ENCODE measurements at regions not wholly inside any gene's neighbourhood (a gene's known extent, or its start where the extent isn't known, plus 50 kb on each side); places are given as distances from the start of the nearest gene placed in this dataset.
"Not testable (repeated sequence)": the region's sequence is repeated elsewhere in the genome, so short reads cannot be mapped to it uniquely, and the experiment has no call there.

DNA sequence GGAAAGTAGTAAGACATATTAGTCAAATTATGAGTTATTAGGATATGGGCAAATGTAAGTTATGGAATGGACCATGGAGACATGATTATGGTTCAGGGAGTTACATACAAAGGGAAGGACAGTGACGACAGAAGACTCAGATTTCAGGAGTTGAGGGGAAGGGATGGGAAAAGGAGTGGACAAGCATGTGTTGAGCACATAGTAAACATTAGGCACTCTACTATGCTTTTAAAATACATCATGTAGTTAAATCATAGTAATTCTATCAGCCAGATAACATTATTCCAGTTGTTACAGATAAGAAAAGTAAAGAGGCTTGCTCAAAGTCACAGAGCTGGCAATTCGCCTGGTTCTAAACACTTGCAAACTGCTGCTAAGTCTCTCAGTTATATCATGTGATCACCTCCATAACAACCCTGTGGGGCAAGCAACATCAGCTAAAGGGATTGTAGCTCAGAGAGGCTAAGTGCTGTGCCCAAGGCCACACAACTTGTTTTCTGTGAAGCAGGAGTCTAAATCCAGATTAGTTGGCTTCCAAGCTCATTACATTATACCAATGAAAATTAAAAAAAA lies 115.2 kb upstream of the MDFIC start:
- CTCF ChIA-PET = no interaction called here
- intact Hi-C loops (cut with DNase I, micrococcal nuclease) = no loop called here

GRCh38 chr7:114812570-114812969 lies 109.3 kb upstream of the MDFIC start:
- Mint-ChIP-seq H3K36me3 (ENCODE audit: low read depth) (peaks cover 4% of the 10 kb centered on the region), H3K27ac (no peak overlapping the region), H3K4me3 (no peak overlapping the region), H3K27me3 (peaks cover 5% of the 10 kb centered on the region), H3K9me3 (ENCODE audit: low read depth) (peaks cover 3% of the 10 kb centered on the region), H3K4me1 (peaks cover 20% of the 10 kb centered on the region)
- POLR2A ChIA-PET = no interaction called here
- CTCF ChIA-PET = no interaction called here
- no peak for ATAC-seq
- no peak for DNase-seq
- intact Hi-C loops (cut with DNase I, micrococcal nuclease) = no loop called here

More for the DNA sequence above, 115.2 kb upstream of the MDFIC start:
- H3K36me3 Mint-ChIP-seq (ENCODE audit: low read depth) = no peaks in the 10 kb centered on the region
- H3K4me3 Mint-ChIP-seq = no peak overlapping the region
- H3K27ac Mint-ChIP-seq = no peak overlapping the region
- ATAC-seq (no peak), DNase-seq (no peak)
- POLR2A ChIA-PET = no interaction called here
- H3K27me3 Mint-ChIP-seq = peaks cover 8% of the 10 kb centered on the region
- no peaks in the 10 kb centered on the region for H3K9me3 Mint-ChIP-seq (ENCODE audit: low read depth)
- H3K4me1 Mint-ChIP-seq = peaks cover 21% of the 10 kb centered on the region

DNA sequence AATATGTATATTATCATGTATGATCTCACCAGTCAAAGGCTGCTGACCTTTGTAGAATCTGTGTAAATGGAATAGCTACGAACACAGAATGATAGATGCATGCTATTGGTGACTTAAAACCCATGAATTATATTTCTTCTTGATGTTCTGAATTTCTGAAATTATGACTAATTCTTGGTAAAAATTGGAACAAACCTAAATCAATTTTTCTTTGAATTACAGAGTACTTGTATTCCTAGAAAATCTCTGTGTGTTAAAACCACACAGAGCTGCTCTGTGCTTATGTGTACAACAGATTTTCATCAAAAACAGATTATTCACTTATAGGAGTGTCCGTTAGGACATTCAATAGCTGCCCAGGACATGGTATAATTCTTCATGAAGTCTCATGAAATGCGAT lies 108.3 kb upstream of the MDFIC start:
- ChIA-PET CTCF (interaction anchor here (0.9 kb wide), 1 partner anchor 87 kb away, joined by 3 read pairs; no protein-coding TSS in a partner anchor), POLR2A (no interaction called here)
- Mint-ChIP-seq H3K27me3 (peaks cover 5% of the 10 kb centered on the region), H3K4me3 (no peak overlapping the region), H3K9me3 (ENCODE audit: low read depth) (peaks cover 3% of the 10 kb centered on the region), H3K27ac (no peak overlapping the region), H3K36me3 (ENCODE audit: low read depth) (peaks cover 4% of the 10 kb centered on the region), H3K4me1 (peaks cover 25% of the 10 kb centered on the region)
- no peak for DNase-seq
- intact Hi-C loops (cut with DNase I, micrococcal nuclease) = no loop called here
- ATAC-seq = peak; percentile 59

DNA sequence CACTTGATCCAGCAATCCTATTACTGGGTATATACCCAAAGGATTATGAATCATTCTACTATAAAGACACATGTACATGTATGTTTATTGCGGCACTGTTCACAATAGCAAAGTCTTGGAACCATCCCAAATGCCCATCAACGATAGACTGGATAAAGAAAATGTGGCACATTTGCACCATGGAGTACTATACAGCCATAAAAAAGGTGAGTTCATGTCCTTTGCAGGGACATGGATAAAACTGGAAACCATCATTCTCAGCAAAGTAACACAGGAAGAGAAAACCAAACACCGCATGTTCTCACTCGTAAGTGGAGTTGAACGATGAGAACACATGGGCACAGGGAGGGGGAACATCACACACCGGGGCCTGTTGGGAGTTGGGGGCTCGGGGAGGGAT lies 104.9 kb upstream of the MDFIC start:
- H3K36me3 Mint-ChIP-seq (ENCODE audit: low read depth); H3K9me3 Mint-ChIP-seq (ENCODE audit: low read depth); ATAC-seq: not testable (repeated sequence)

GRCh38 chr7:114818501-114818900 lies 103.4 kb upstream of the MDFIC start:
- H3K9me3 Mint-ChIP-seq (ENCODE audit: low read depth) = peaks cover 3% of the 10 kb centered on the region
- H3K27ac Mint-ChIP-seq = no peak overlapping the region
- DNase-seq (peak; percentile 29), ATAC-seq (peak; percentile 97)
- intact Hi-C loops (cut with DNase I, micrococcal nuclease) = loop anchor here (1.0 to 2.0 kb wide), 3 partner anchors 14 to 16 kb away; no protein-coding TSS in a partner anchor
- CTCF ChIA-PET = no interaction called here
- POLR2A ChIA-PET = interaction anchor here (0.6 kb wide), 1 partner anchor 15 kb away, joined by 3 read pairs; no protein-coding TSS in a partner anchor
- peaks cover 4% of the 10 kb centered on the region for H3K36me3 Mint-ChIP-seq (ENCODE audit: low read depth)
- H3K4me3 Mint-ChIP-seq = no peak overlapping the region
- no peaks in the 10 kb centered on the region for H3K27me3 Mint-ChIP-seq
- peaks cover 41% of the 10 kb centered on the region for H3K4me1 Mint-ChIP-seq

More for the DNA sequence above, 104.9 kb upstream of the MDFIC start:
- H3K27me3 Mint-ChIP-seq; intact Hi-C loops (cut with DNase I, micrococcal nuclease); H3K4me3 Mint-ChIP-seq; DNase-seq; POLR2A ChIA-PET; CTCF ChIA-PET; H3K27ac Mint-ChIP-seq: not testable (repeated sequence)
- peaks cover 45% of the 10 kb centered on the region for H3K4me1 Mint-ChIP-seq

DNA sequence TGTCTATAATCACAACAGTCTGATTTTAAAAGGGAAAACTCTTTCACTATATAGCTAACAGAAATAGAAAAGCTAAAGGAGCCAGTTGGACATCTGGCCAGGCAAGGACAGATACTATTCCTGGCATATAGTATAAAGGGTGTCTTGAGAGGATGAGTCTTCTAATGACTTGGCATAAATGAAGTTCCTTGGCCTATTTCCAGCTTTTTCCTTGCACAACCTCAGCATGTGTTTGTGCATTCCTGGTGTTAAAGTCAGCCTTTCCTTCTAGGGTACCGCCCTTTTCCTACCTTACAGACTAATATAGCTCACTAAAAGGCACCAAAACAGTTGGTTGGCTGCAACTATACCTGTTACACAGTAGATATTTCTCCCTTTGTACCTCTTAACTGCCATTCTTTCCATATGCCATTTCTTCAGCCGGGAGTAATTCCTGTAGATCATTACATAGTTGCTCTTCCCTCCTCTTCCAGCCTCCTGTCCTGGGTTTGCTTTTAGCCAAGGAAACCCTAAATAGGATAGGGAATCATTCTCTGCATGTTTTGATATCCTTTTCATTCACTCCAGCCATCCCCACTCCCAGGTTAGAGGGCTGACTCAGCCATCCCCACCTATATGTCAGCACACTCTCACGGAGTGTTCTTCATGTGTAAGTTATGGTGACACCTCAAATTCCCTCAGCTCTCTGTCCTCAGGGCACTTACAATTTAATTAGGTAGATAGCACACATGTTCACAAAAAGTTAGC lies 102.1 kb upstream of the MDFIC start:
- Mint-ChIP-seq H3K36me3 (ENCODE audit: low read depth) (peaks cover 4% of the 10 kb centered on the region), H3K9me3 (ENCODE audit: low read depth) (peaks cover 3% of the 10 kb centered on the region), H3K27me3 (no peaks in the 10 kb centered on the region), H3K27ac (no peak overlapping the region), H3K4me3 (no peak overlapping the region), H3K4me1 (peaks cover 30% of the 10 kb centered on the region)
- ATAC-seq (no peak), DNase-seq (no peak)
- CTCF ChIA-PET = interaction anchor here (0.7 to 0.9 kb wide), 2 partner anchors 24 to 104 kb away, joined by 4 read pairs; no protein-coding TSS in a partner anchor
- intact Hi-C loops (cut with DNase I, micrococcal nuclease) = loop anchor here in 1 of 2 experiments (2.0 kb wide), 2 partner anchors 13 to 17 kb away; no protein-coding TSS in a partner anchor
- POLR2A ChIA-PET = no interaction called here

GRCh38 chr7:114821030-114821900 lies 100.6 kb upstream of the MDFIC start:
- Mint-ChIP-seq H3K27ac (peak overlapping the region; percentile 52), H3K36me3 (ENCODE audit: low read depth) (peaks cover 13% of the 10 kb centered on the region), H3K4me1 (peaks cover 43% of the 10 kb centered on the region), H3K4me3 (no peak overlapping the region), H3K9me3 (ENCODE audit: low read depth) (peaks cover 7% of the 10 kb centered on the region), H3K27me3 (no peaks in the 10 kb centered on the region)
- ATAC-seq (no peak), DNase-seq (no peak)
- ChIA-PET POLR2A (interaction anchor here (0.6 kb wide), 3 partner anchors 43 to 736 kb away, joined by 3 to 5 read pairs (median 3); no protein-coding TSS in a partner anchor), CTCF (interaction anchor here (0.8 kb wide), 1 partner anchor 20 kb away, joined by 4 read pairs; no protein-coding TSS in a partner anchor)
- intact Hi-C loops (cut with DNase I, micrococcal nuclease) = no loop called here

GRCh38 chr7:114822131-114822530 lies 99.8 kb upstream of the MDFIC start:
- Mint-ChIP-seq H3K27me3 (no peaks in the 10 kb centered on the region), H3K27ac (no peak overlapping the region), H3K4me3 (no peak overlapping the region), H3K4me1 (peaks cover 43% of the 10 kb centered on the region), H3K9me3 (ENCODE audit: low read depth) (peaks cover 5% of the 10 kb centered on the region), H3K36me3 (ENCODE audit: low read depth) (peaks cover 13% of the 10 kb centered on the region)
- intact Hi-C loops (cut with DNase I, micrococcal nuclease) = no loop called here
- ATAC-seq (no peak), DNase-seq (no peak)
- ChIA-PET CTCF (interaction anchor here (0.8 kb wide), 1 partner anchor 20 kb away, joined by 4 read pairs; no protein-coding TSS in a partner anchor), POLR2A (no interaction called here)

DNA sequence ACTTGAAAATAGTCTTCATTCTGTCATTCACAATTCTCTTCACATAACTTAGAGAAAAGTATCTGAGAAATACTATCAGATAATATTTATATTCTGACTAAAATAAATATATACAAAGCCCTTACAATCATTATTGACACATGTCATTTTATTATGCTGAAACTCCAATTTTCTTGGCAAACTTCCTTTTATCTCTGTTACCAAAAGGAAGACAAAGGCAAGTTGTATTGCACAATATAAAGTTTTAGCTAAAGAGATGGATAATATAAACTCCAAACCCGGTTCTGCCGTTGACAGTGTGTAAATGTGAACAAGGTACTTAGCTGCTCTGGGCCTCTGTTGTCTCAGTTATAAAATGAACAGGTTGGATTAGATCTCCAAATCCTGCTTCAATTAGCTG lies 99.0 kb upstream of the MDFIC start:
- Mint-ChIP-seq H3K9me3 (ENCODE audit: low read depth) (peaks cover 10% of the 10 kb centered on the region), H3K27ac (no peak overlapping the region), H3K36me3 (ENCODE audit: low read depth) (peaks cover 16% of the 10 kb centered on the region), H3K4me1 (peaks cover 43% of the 10 kb centered on the region), H3K4me3 (no peak overlapping the region), H3K27me3 (no peaks in the 10 kb centered on the region)
- ChIA-PET CTCF (interaction anchor here (0.6 kb wide), 1 partner anchor 799 kb away, joined by 4 read pairs; no protein-coding TSS in a partner anchor), POLR2A (no interaction called here)
- DNase-seq (no peak), ATAC-seq (no peak)
- intact Hi-C loops (cut with DNase I, micrococcal nuclease) = no loop called here

DNA sequence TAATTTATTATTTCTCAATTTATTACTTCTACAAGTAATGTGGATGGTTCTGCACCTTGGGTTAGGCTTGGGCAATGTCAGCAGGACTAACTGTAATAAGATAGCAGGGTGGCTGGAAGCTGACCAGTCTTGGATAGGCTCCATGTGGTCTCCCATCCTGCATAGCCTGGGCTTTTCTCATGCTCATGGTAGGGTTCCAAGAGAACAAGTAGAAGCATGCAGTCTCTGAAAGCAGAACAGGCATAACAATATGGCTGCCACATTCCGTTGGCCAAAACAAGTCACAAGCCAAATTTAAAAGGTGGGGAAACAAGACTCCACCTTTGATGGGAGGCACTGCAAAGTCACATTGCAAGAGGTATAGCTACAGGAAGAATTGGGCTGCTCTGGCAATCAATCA lies 98.6 kb upstream of the MDFIC start:
- H3K36me3 Mint-ChIP-seq (ENCODE audit: low read depth) = peaks cover 19% of the 10 kb centered on the region
- intact Hi-C loops (cut with DNase I, micrococcal nuclease) = no loop called here
- H3K4me1 Mint-ChIP-seq = peaks cover 41% of the 10 kb centered on the region
- no peak overlapping the region for H3K4me3 Mint-ChIP-seq
- DNase-seq = no peak
- ChIA-PET POLR2A (no interaction called here), CTCF (interaction anchor here (0.6 kb wide), 1 partner anchor 798 kb away, joined by 4 read pairs; no protein-coding TSS in a partner anchor)
- no peak overlapping the region for H3K27ac Mint-ChIP-seq
- H3K27me3 Mint-ChIP-seq = peaks cover 3% of the 10 kb centered on the region
- peaks cover 10% of the 10 kb centered on the region for H3K9me3 Mint-ChIP-seq (ENCODE audit: low read depth)
- no peak for ATAC-seq

- peak; percentile 81 for DNase-seq
- ChIA-PET POLR2A (interaction anchor here (0.6 to 1.1 kb wide), 3 partner anchors 23 to 1429 kb away, joined by 3 to 5 read pairs (median 4); no protein-coding TSS in a partner anchor), CTCF (interaction anchor here (0.6 to 2.1 kb wide), 7 partner anchors 14 to 909 kb away, joined by 3 to 4 read pairs (median 3); no protein-coding TSS in a partner anchor)
- peak overlapping the region; percentile 92 for H3K27ac Mint-ChIP-seq
- ATAC-seq = peak; percentile 87
- H3K36me3 Mint-ChIP-seq (ENCODE audit: low read depth) = peaks cover 21% of the 10 kb centered on the region
- intact Hi-C loops (cut with DNase I, micrococcal nuclease) = loop anchor here (1.0 kb wide), 2 partner anchors 8 to 23 kb away; no protein-coding TSS in a partner anchor
- H3K4me1 Mint-ChIP-seq = peaks cover 31% of the 10 kb centered on the region
- peaks cover 10% of the 10 kb centered on the region for H3K9me3 Mint-ChIP-seq (ENCODE audit: low read depth)
- peaks cover 7% of the 10 kb centered on the region for H3K27me3 Mint-ChIP-seq
- H3K4me3 Mint-ChIP-seq = peak overlapping the region; percentile 11
Observed at GRCh38 chr7:114825423-114825951, 96.4 kb upstream of the MDFIC start.
